Smooth muscle cell (in vitro differentiated cells): ENCODE measurements at regions not wholly inside any gene's neighbourhood (a gene's known extent, or its start where the extent isn't known, plus 50 kb on each side); places are given as distances from the start of the nearest gene placed in this dataset.

Source experiments
- DNase-seq: peaks from one replicate; lab custom pipeline; 2025; ENCODE audit not compliant: unreplicated experiment; lab: John Stamatoyannopoulos, UW
- H2AFZ ChIP-seq: fragments of 200-600 bp; sonication (generic); 2 replicates; pipeline ENCODE4 v1.6.0; 2016; ENCODE audit warnings: antibody characterized with exemption, low read depth, mild to moderate bottlenecking
- H3F3A ChIP-seq: fragments of 200-600 bp; sonication (generic); 2 replicates; pipeline ENCODE4 v1.6.0; 2017; ENCODE audit warnings: antibody characterized with exemption, low read depth
- H3K27ac ChIP-seq: fragments of 200-600 bp; sonication (generic); 2 replicates; pipeline ENCODE4 v1.5.1; 2016; ENCODE audit warnings: low read depth, mild to moderate bottlenecking
- H3K27me3 ChIP-seq: fragments of 200-600 bp; sonication (generic); 2 replicates; pipeline ENCODE4 v1.6.1; 2016; ENCODE audit warnings: low read depth, mild to moderate bottlenecking
- H3K36me3 ChIP-seq: fragments of 200-600 bp; sonication (generic); 2 replicates; pipeline ENCODE4 v1.5.1; 2016; ENCODE audit warnings: low read depth
- H3K4me1 ChIP-seq: fragments of 200-600 bp; sonication (generic); 2 replicates; pipeline ENCODE4 v1.5.1; 2016; ENCODE audit warnings: low read depth
- H3K4me2 ChIP-seq: fragments of 200-600 bp; sonication (generic); 2 replicates; pipeline ENCODE4 v1.6.0; 2016; ENCODE audit warnings: mild to moderate bottlenecking
- H3K4me3 ChIP-seq: fragments of 200-600 bp; sonication (generic); 2 replicates; pipeline ENCODE4 v1.5.1; 2016; ENCODE audit warnings: mild to moderate bottlenecking
- H3K79me2 ChIP-seq: fragments of 200-600 bp; sonication (generic); 2 replicates; pipeline ENCODE4 v1.6.0; 2016; ENCODE audit warnings: low read depth, mild to moderate bottlenecking
- H3K9ac ChIP-seq: fragments of 200-600 bp; sonication (generic); 2 replicates; pipeline ENCODE4 v1.6.0; 2016; ENCODE audit warnings: low read depth
- H3K9me3 ChIP-seq: fragments of 200-600 bp; sonication (generic); replicated peaks from 2 replicates; pipeline ENCODE4 v1.5.1; 2016; ENCODE audit warnings: low read depth
- H4K20me1 ChIP-seq: fragments of 200-600 bp; sonication (generic); 2 replicates; pipeline ENCODE4 v1.6.0; 2016; ENCODE audit warnings: low read depth
- CTCF ChIP-seq: fragments of 200-600 bp; sonication (generic); IDR thresholded peaks from 2 replicates; pipeline ENCODE4 v1.5.1; 2017; ENCODE audit warnings: borderline replicate concordance, mild to moderate bottlenecking, antibody characterized with exemption; ENCODE audit not compliant: insufficient read depth, poor library complexity, severe bottlenecking
- WGBS: methylation state at CpG from one replicate; pipeline ENCODE4 v1.1.7; 2016; ENCODE audit warnings: low lambda C conversion rate; 5-methylcytosine and 5-hydroxymethylcytosine counted together

GRCh38 chr15:94963953-94964352 lies 732.6 kb downstream of the MCTP2 start:
- H4K20me1 ChIP-seq = no peaks in the 10 kb centered on the region
- H3K27me3 ChIP-seq = no peaks in the 10 kb centered on the region
- no peaks in the 10 kb centered on the region for H3K4me1 ChIP-seq
- H3K27ac ChIP-seq = no peak overlapping the region
- H3K4me2 ChIP-seq = no peak overlapping the region
- no peaks in the 10 kb centered on the region for H3K9me3 ChIP-seq
- H3K4me3 ChIP-seq = no peak overlapping the region
- no peak for TF ChIP-seq CTCF
- H3F3A ChIP-seq = no peaks in the 10 kb centered on the region
- H3K79me2 ChIP-seq = no peaks in the 10 kb centered on the region
- no peak overlapping the region for H3K9ac ChIP-seq
- DNase-seq = no peak
- no peak overlapping the region for H2AFZ ChIP-seq
- no peaks in the 10 kb centered on the region for H3K36me3 ChIP-seq

DNA sequence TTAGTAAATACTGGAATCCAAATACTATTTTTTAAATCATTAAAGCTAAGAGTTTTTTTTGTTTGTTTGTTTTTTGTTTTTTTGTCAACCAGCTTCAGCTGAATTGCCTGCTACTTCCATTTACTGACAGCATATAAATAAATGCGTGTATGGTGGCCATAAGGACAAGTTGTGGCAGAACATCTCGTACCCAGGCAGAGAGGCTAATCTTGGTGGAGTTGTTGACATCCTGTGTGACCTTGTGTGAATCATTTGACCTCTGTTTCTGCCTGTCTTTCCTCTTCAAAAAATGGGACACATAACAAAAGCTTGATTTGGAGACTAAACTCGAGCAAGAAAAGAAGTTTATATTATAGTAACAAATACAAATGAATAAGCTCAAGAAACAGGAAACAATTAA lies 734.2 kb downstream of the MCTP2 start:
- H3K9ac ChIP-seq = no peak overlapping the region
- no peaks in the 10 kb centered on the region for H3K36me3 ChIP-seq
- no peaks in the 10 kb centered on the region for H3K4me1 ChIP-seq
- H3F3A ChIP-seq = no peaks in the 10 kb centered on the region
- no peaks in the 10 kb centered on the region for H3K9me3 ChIP-seq
- no peak overlapping the region for H3K4me3 ChIP-seq
- H2AFZ ChIP-seq = no peak overlapping the region
- no peaks in the 10 kb centered on the region for H3K27me3 ChIP-seq
- DNase-seq = no peak
- no peak overlapping the region for H3K4me2 ChIP-seq
- no peak for TF ChIP-seq CTCF
- no peak overlapping the region for H3K27ac ChIP-seq
- 57% methylated on average over 3 of the region's 3 CpGs for WGBS
- H4K20me1 ChIP-seq = no peaks in the 10 kb centered on the region
- H3K79me2 ChIP-seq = no peaks in the 10 kb centered on the region

- H3K27me3 ChIP-seq = no peaks in the 10 kb centered on the region
- no peak for TF ChIP-seq CTCF
- no peak overlapping the region for H3K4me3 ChIP-seq
- H3F3A ChIP-seq = no peaks in the 10 kb centered on the region
- no peak for DNase-seq
- no peaks in the 10 kb centered on the region for H3K4me1 ChIP-seq
- H4K20me1 ChIP-seq = no peaks in the 10 kb centered on the region
- no peaks in the 10 kb centered on the region for H3K9me3 ChIP-seq
- H3K4me2 ChIP-seq = no peak overlapping the region
- 71% methylated on average over 5 of the region's 5 CpGs for WGBS
- H3K79me2 ChIP-seq = no peaks in the 10 kb centered on the region
- H3K27ac ChIP-seq = no peak overlapping the region
- H3K36me3 ChIP-seq = no peaks in the 10 kb centered on the region
- peak overlapping the region; percentile 10 for H2AFZ ChIP-seq
- no peak overlapping the region for H3K9ac ChIP-seq
Measured at GRCh38 chr15:94968133-94968532, 736.8 kb downstream of the MCTP2 start.

DNA sequence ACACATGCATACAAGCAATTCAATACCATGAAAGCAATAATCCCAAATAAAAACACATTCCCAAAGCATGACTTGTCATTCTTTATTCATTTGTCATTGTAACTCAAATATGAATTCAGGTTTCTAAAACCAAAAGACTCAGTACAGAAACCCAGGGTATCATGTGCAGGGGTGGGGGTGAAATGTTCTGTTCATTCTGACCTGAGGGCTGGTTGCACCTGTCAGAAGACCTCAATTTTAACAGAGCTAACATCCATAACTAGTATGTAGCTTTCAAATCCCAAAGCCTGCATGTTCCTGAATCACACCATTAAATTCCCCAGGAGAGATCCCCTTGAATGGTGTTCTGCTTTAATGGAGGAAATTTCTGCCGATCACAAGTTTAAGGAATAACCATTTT lies 738.7 kb downstream of the MCTP2 start:
- Histone ChIP-seq H3K4me2 (no peak overlapping the region), H3K9ac (no peak overlapping the region), H2AFZ (no peak overlapping the region), H3K27me3 (no peaks in the 10 kb centered on the region), H4K20me1 (no peaks in the 10 kb centered on the region), H3F3A (no peaks in the 10 kb centered on the region), H3K79me2 (no peaks in the 10 kb centered on the region), H3K4me1 (no peaks in the 10 kb centered on the region), H3K9me3 (no peaks in the 10 kb centered on the region), H3K4me3 (no peak overlapping the region), H3K27ac (no peak overlapping the region), H3K36me3 (no peaks in the 10 kb centered on the region)
- no peak for DNase-seq
- 96% methylated on average over 1 of the region's 1 CpG for WGBS
- TF ChIP-seq CTCF = no peak
